A549 (cell line): ENCODE measurements at regions not wholly inside any gene's neighbourhood (a gene's known extent, or its start where the extent isn't known, plus 50 kb on each side); places are given as distances from the start of the nearest gene placed in this dataset.

ENCODE experiments used
- ATAC-seq, 2 experiments: fragments of 200-7000 bp in 1 of 2; fragments of >200 bp in 1 of 2; cut with Nextera tagmentation in 1 of 2; cut with Tn5 transposase in 1 of 2; 3 replicates each; pipeline versions ENCODE4 v1.8.0 to v1.9.1; 2018 to 2020; ENCODE audit warnings: mild to moderate bottlenecking in 1 of 2, moderate library complexity in 1 of 2
- CTCF ChIA-PET: fragments of 300-600 bp; sonication (Branson Sonifier 250); formaldehyde crosslinking; extraction: SDS; loops from one replicate; lab custom pipeline; 2021; ENCODE audit warnings: antibody characterized with exemption, inconsistent platforms; lab: Yijun Ruan, JAX
- POLR2A ChIA-PET: fragments of 350-600 bp; formaldehyde crosslinking; extraction: SDS; loops from one replicate; lab custom pipeline; 2021; ENCODE audit warnings: antibody characterized with exemption, inconsistent platforms; lab: Yijun Ruan, JAX
- DNase-seq, 2 experiments: peaks; one replicate each; pipeline versions ENCODE4 v3.0.0 to v3.0.0-alpha.2; 2011 to 2016; ENCODE audit warnings: low read depth in 1 of 2, low spot score in 1 of 2
- FAIRE-seq: peaks from 2 replicates; lab custom pipeline; 2011; peaks lifted over from hg19 to GRCh38; lab: Jason Lieb, UNC
- H3K27ac ChIP-seq, 2 experiments: fragments of >200 bp; sonication (Bioruptor Twin); formaldehyde crosslinking; 3 replicates each; pipeline ENCODE4 v1.5.1; 2016 to 2017
- H3K4me1 ChIP-seq: fragments of >200 bp; sonication (Bioruptor Twin); formaldehyde crosslinking; 3 replicates; pipeline ENCODE4 v1.6.1; 2016
- H3K4me2 ChIP-seq: fragments of >200 bp; sonication (Bioruptor Twin); formaldehyde crosslinking; 3 replicates; pipeline ENCODE4 v1.6.1; 2016
- H3K4me3 ChIP-seq: fragments of >200 bp; sonication (Bioruptor Twin); formaldehyde crosslinking; 3 replicates; pipeline ENCODE4 v1.5.1; 2016
- H3K9me3 ChIP-seq: fragments of >200 bp; sonication (Bioruptor Twin); formaldehyde crosslinking; 3 replicates; pipeline ENCODE4 v1.6.1; 2016
- BHLHE40 ChIP-seq: IDR thresholded peaks from 2 replicates; pipeline ENCODE4 v1.6.1; 2012; ENCODE audit warnings: low read depth, low read length, inconsistent platforms
- CBX8 ChIP-seq: fragments of 200-600 bp; sonication (generic); IDR thresholded peaks from 2 replicates; pipeline ENCODE4 v1.6.1; 2016
- CHD2 ChIP-seq: fragments of 150-350 bp; IDR thresholded peaks from 2 replicates; pipeline ENCODE4 v1.6.1; 2014; ENCODE audit warnings: low read length; ENCODE audit not compliant: partially characterized antibody
- E2F6 ChIP-seq: IDR thresholded peaks from 2 replicates; pipeline ENCODE4 v1.6.1; 2012; ENCODE audit warnings: low read depth, borderline replicate concordance
- ESRRA ChIP-seq: fragments of 150-350 bp; IDR thresholded peaks from 2 replicates; pipeline ENCODE4 v1.6.1; 2014; ENCODE audit warnings: mild to moderate bottlenecking, low read length, borderline replicate concordance
- HDAC2 ChIP-seq: fragments of 200-600 bp; sonication (generic); IDR thresholded peaks from 2 replicates; pipeline ENCODE4 v1.6.1; 2016
- HEYL ChIP-seq: fragments of 250-450 bp; sonication (Bioruptor Pico); IDR thresholded peaks from 2 replicates; pipeline ENCODE4 v1.8.0; 2021; ENCODE audit warnings: mild to moderate bottlenecking, moderate library complexity
- HOXA7 ChIP-seq: fragments of 250-450 bp; sonication (Bioruptor Pico); IDR thresholded peaks from 2 replicates; pipeline ENCODE4 v1.5.0; 2020; ENCODE audit warnings: mild to moderate bottlenecking, moderate library complexity
- JUN ChIP-seq, 2 experiments: fragments of >200 bp; sonication (Bioruptor Twin); formaldehyde crosslinking; IDR thresholded peaks; 2 replicates in 1 of 2; 3 replicates in 1 of 2; pipeline ENCODE4 v1.6.1; 2016 to 2017
- MAFK ChIP-seq: fragments of 450-650 bp; IDR thresholded peaks from 2 replicates; pipeline ENCODE4 v1.6.1; 2014; ENCODE audit not compliant: partially characterized antibody
- MYC ChIP-seq: IDR thresholded peaks from 2 replicates; pipeline ENCODE4 v1.6.1; 2012; ENCODE audit warnings: mild to moderate bottlenecking, inconsistent platforms, low read length, improper control_type of control experiment, borderline replicate concordance
- NPAS2 ChIP-seq: fragments of 250-450 bp; sonication (Bioruptor Pico); IDR thresholded peaks from 2 replicates; pipeline ENCODE4 v1.8.0; 2022; ENCODE audit warnings: mild to moderate bottlenecking, moderate library complexity, borderline replicate concordance
- PBX3 ChIP-seq: IDR thresholded peaks from 2 replicates; pipeline ENCODE4 v1.6.1; 2012
- PHF8 ChIP-seq: fragments of 200-600 bp; sonication (generic); IDR thresholded peaks from 2 replicates; pipeline ENCODE4 v1.6.1; 2016; ENCODE audit warnings: low read depth, mild to moderate bottlenecking, antibody characterized with exemption, moderate library complexity, borderline replicate concordance
- POLR2A ChIP-seq: IDR thresholded peaks from 2 replicates; pipeline ENCODE4 v1.6.1; 2012; ENCODE audit warnings: mild to moderate bottlenecking, low read length
- RCOR1 ChIP-seq: fragments of 150-350 bp; IDR thresholded peaks from 2 replicates; pipeline ENCODE4 v1.6.1; 2014; ENCODE audit warnings: antibody characterized with exemption, low read length, low read depth
- SMC3 ChIP-seq: fragments of >200 bp; sonication (Bioruptor Twin); formaldehyde crosslinking; IDR thresholded peaks from 3 replicates; pipeline ENCODE4 v1.6.1; 2018; ENCODE audit warnings: inconsistent platforms
- TFCP2L1 ChIP-seq: fragments of 250-450 bp; sonication (Bioruptor Pico); IDR thresholded peaks from 2 replicates; pipeline ENCODE4 v1.5.0; 2021; ENCODE audit warnings: mild to moderate bottlenecking
- TP53 ChIP-seq: fragments of 250-450 bp; sonication (Bioruptor Pico); IDR thresholded peaks from 2 replicates; pipeline ENCODE4 v1.5.0; 2021; ENCODE audit warnings: mild to moderate bottlenecking, moderate library complexity
- ZFP36 ChIP-seq: fragments of 450-650 bp; IDR thresholded peaks from 2 replicates; pipeline ENCODE4 v1.6.1; 2014; ENCODE audit warnings: borderline replicate concordance; ENCODE audit not compliant: partially characterized antibody
- WGBS: methylation state at CpG from one replicate; pipeline ENCODE4 v1.1.6; 2017; ENCODE audit errors: missing lambda C conversion rate; 5-methylcytosine and 5-hydroxymethylcytosine counted together
- TF ChIP-seq, protein P1 (sequence below): fragments of 150-350 bp; IDR thresholded peaks from 2 replicates; pipeline ENCODE4 v1.6.1; 2014; ENCODE audit warnings: low read depth, mild to moderate bottlenecking, low read length
- TF ChIP-seq, protein P2 (sequence below): IDR thresholded peaks from 2 replicates; pipeline ENCODE4 v1.6.1; 2012
- TF ChIP-seq, protein P3 (sequence below): fragments of >200 bp; sonication (Bioruptor Twin); formaldehyde crosslinking; IDR thresholded peaks from 2 replicates; pipeline ENCODE4 v1.6.1; 2016

DNA sequence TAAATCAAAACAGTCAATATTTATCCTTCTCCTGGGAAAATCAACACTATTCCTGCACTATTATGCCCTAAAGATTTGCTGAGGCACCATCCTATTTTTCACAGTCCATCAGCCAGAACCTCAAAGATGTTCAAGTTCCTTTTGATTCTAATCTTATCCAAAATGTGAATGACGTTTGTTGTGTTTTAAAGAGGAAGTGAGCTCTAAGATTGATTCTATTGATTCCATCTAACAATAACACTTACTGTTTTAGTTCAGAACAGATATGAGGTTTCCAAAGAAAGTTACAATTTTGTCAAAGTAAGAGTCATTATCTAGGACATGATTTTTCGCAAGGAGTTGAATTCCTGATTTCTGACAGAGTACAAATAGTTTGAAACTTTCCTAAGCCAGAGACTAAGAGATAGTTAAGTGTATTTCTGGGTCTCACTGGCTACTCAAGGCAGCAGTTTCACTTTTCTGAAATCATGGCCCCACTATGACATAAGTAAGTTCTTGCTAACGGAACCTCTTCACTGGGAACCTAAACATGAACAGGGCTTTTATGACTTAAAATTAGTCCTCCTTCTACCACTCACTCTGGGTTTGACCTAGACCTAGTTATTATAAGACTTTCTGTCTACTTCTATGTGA lies 84.7 kb downstream of the LHX9 start:
- H3K9me3 ChIP-seq: no peaks in the 10 kb centered on the region
- 70% methylated on average over 3 of the region's 3 CpGs for WGBS
- no peak overlapping the region for H3K27ac ChIP-seq
- H3K4me2 ChIP-seq: no peak overlapping the region
- ChIA-PET POLR2A (no interaction called here), CTCF (no interaction called here)
- ATAC-seq: no peak
- 0 out of 3 replicates have a peak, but pooled peaks cover 4% of the 10 kb centered on the region for H3K4me1 ChIP-seq
- no peak for FAIRE-seq
- TF ChIP-seq MAFK (no peak), POLR2A (no peak), HEYL (CRISPR knock-in tag) (no peak), BHLHE40 (no peak), NPAS2 (CRISPR knock-in tag) (no peak), JUN (IDR thresholded peaks at IDR 0.05) (no peak), RCOR1 (no peak), ESRRA (no peak), HOXA7 (CRISPR knock-in tag) (no peak), TP53 (CRISPR knock-in tag) (no peak), PHF8 (no peak), TFCP2L1 (CRISPR knock-in tag) (no peak)
- TF ChIP-seq, protein P1, sequence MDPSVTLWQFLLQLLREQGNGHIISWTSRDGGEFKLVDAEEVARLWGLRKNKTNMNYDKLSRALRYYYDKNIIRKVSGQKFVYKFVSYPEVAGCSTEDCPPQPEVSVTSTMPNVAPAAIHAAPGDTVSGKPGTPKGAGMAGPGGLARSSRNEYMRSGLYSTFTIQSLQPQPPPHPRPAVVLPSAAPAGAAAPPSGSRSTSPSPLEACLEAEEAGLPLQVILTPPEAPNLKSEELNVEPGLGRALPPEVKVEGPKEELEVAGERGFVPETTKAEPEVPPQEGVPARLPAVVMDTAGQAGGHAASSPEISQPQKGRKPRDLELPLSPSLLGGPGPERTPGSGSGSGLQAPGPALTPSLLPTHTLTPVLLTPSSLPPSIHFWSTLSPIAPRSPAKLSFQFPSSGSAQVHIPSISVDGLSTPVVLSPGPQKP: no peak
- TF ChIP-seq, protein P2, sequence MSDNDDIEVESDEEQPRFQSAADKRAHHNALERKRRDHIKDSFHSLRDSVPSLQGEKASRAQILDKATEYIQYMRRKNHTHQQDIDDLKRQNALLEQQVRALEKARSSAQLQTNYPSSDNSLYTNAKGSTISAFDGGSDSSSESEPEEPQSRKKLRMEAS: no peak
- TF ChIP-seq, protein P3, sequence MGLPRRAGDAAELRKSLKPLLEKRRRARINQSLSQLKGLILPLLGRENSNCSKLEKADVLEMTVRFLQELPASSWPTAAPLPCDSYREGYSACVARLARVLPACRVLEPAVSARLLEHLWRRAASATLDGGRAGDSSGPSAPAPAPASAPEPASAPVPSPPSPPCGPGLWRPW: no peak
- TF ChIP-seq, all 56 proteins: peak for 0
- DNase-seq: no peak
- H3K4me3 ChIP-seq: no peak overlapping the region

- POLR2A ChIA-PET: no interaction called here
Observed at GRCh38 chr1:198003468-198003867, 86.3 kb downstream of the LHX9 start.

More at GRCh38 chr1:198003468-198003867, 86.3 kb downstream of the LHX9 start:
- 0 out of 3 replicates have a peak, but pooled peaks cover 4% of the 10 kb centered on the region for H3K4me1 ChIP-seq
- no peak overlapping the region for H3K4me2 ChIP-seq
- H3K4me3 ChIP-seq: no peak overlapping the region
- CTCF ChIA-PET: interaction anchor here (0.6 kb wide), 1 partner anchor 206 kb away, joined by 3 read pairs; no protein-coding TSS in a partner anchor
- H3K9me3 ChIP-seq: no peaks in the 10 kb centered on the region
- DNase-seq: no peak
- FAIRE-seq: no peak
- no peak for TF ChIP-seq MAFK
- no peak for TF ChIP-seq ZFP36
- no peak for TF ChIP-seq CHD2
- no peak for TF ChIP-seq PBX3
- TF ChIP-seq HDAC2: no peak
- no peak for TF ChIP-seq SMC3
- no peak for TF ChIP-seq MYC
- TF ChIP-seq PHF8: no peak
- TF ChIP-seq CBX8: no peak
- TF ChIP-seq E2F6: no peak
- WGBS: 77% methylated on average over 2 of the region's 2 CpGs
- no peak for ATAC-seq
- H3K27ac ChIP-seq: no peak overlapping the region
